ENCODE measurements at regions not wholly inside any gene's neighbourhood (a gene's known extent, or its start where the extent isn't known, plus 50 kb on each side); places are given as distances from the start of the nearest gene placed in this dataset.

GRCh38 chr5:56625541-56625940, 189.8 kb upstream of the MAP3K1 start:
- no peak for TF ChIP-seq CTCF (IDR thresholded peaks at IDR 0.05; ENCODE audit: insufficient read depth, low read depth, low read length, missing control alignments)
- peak; percentile 63 for DNase-seq (ENCODE audit: low read depth)

GRCh38 chr5:56624751-56625150, 190.6 kb upstream of the MAP3K1 start:
- TF ChIP-seq CTCF (IDR thresholded peaks at IDR 0.05; ENCODE audit: insufficient read depth, low read depth, low read length, missing control alignments), result no peak
- H3K4me3 ChIP-seq (ENCODE audit: low read length), result no peak overlapping the region
- DNase-seq (ENCODE audit: low read depth), result no peak

More at GRCh38 chr5:56625541-56625940, 189.8 kb upstream of the MAP3K1 start:
- no peak overlapping the region for H3K4me3 ChIP-seq (ENCODE audit: low read length)

- DNase-seq (ENCODE audit: low read depth), result no peak
- H3K4me3 ChIP-seq (ENCODE audit: low read length), result no peak overlapping the region
- TF ChIP-seq CTCF (IDR thresholded peaks at IDR 0.05; ENCODE audit: insufficient read depth, low read depth, low read length, missing control alignments), result no peak
Observed at GRCh38 chr5:56622141-56622540, 193.2 kb upstream of the MAP3K1 start.

GRCh38 chr5:56620903-56621677, 194.3 kb upstream of the MAP3K1 start:
- no peak for DNase-seq (ENCODE audit: low read depth)
- no peak for TF ChIP-seq CTCF (IDR thresholded peaks at IDR 0.05; ENCODE audit: insufficient read depth, low read depth, low read length, missing control alignments)
- no peak overlapping the region for H3K4me3 ChIP-seq (ENCODE audit: low read length)

- H3K4me3 ChIP-seq (ENCODE audit: low read length), result no peak overlapping the region
- TF ChIP-seq CTCF (IDR thresholded peaks at IDR 0.05; ENCODE audit: insufficient read depth, low read depth, low read length, missing control alignments), result no peak
- DNase-seq (ENCODE audit: low read depth), result no peak
Observed at GRCh38 chr5:56617998-56618397, 197.4 kb upstream of the MAP3K1 start.

- DNase-seq (ENCODE audit: low read depth), result no peak
- TF ChIP-seq CTCF (IDR thresholded peaks at IDR 0.05; ENCODE audit: insufficient read depth, low read depth, low read length, missing control alignments), result no peak
- no peak overlapping the region for H3K4me3 ChIP-seq (ENCODE audit: low read length)
Observed at GRCh38 chr5:56616454-56617160, 198.7 kb upstream of the MAP3K1 start.

All from epithelial cell of esophagus (primary cell).